Upper lobe of left lung (tissue), 6 donors: ENCODE measurements at regions not wholly inside any gene's neighbourhood (a gene's known extent, or its start where the extent isn't known, plus 50 kb on each side); places are given as distances from the start of the nearest gene placed in this dataset.

Source experiments
- ATAC-seq, 2 donors: fragments of 200-7000 bp; cut with Tn5 transposase; one replicate each; pipeline ENCODE4 v1.9.1; 2022; ENCODE audit warnings: mild to moderate bottlenecking in 2 of 2, moderate library complexity in 2 of 2; ENCODE audit not compliant: low FRiP score in 2 of 2
- DNase-seq, 2 donors: peaks; one replicate each; pipeline ENCODE4 v3.0.0-alpha.2; 2019 to 2020
- H3K27ac ChIP-seq, 4 donors: fragments of 200-600 bp; sonication (generic); one replicate each; pipeline ENCODE4 v1.5.1; 2016 to 2019
- H3K27me3 ChIP-seq, 4 donors: fragments of 200-600 bp; sonication (generic); one replicate each; pipeline ENCODE4 v1.5.1; 2017 to 2019
- H3K36me3 ChIP-seq, 4 donors: fragments of 200-600 bp; sonication (generic); one replicate each; pipeline ENCODE4 v1.5.1; 2016 to 2019
- H3K4me1 ChIP-seq, 4 donors: fragments of 200-600 bp; sonication (generic); one replicate each; pipeline ENCODE4 v1.5.1; 2018 to 2019
- H3K4me3 ChIP-seq, 4 donors: fragments of 200-600 bp; sonication (generic); one replicate each; pipeline ENCODE4 v1.5.1; 2017 to 2019; ENCODE audit warnings: mild to moderate bottlenecking in 2 of 4, moderate library complexity in 1 of 4
- H3K9me3 ChIP-seq, 4 donors: fragments of 200-600 bp; sonication (generic); one replicate each; pipeline ENCODE4 v1.5.1; 2018 to 2019
- CTCF ChIP-seq, 6 experiments: fragments of 450-650 bp in 4 of 6; fragments of 200-600 bp in 2 of 6; sonication (generic) in 2 of 6; IDR thresholded peaks; one replicate each; pipeline ENCODE4 v1.5.1; 2016 to 2019; ENCODE audit warnings: antibody characterized with exemption in 6 of 6
- EP300 ChIP-seq, 4 donors: sonication (generic); formaldehyde crosslinking; IDR thresholded peaks; one replicate each; pipeline ENCODE4 v1.5.1; 2017; ENCODE audit warnings: antibody characterized with exemption in 4 of 4, control low read depth in 2 of 4
- POLR2A ChIP-seq, 4 donors: fragments of 450-650 bp; IDR thresholded peaks; one replicate each; pipeline ENCODE4 v1.5.1; 2016 to 2017; ENCODE audit warnings: antibody characterized with exemption in 4 of 4, mild to moderate bottlenecking in 2 of 4
- POLR2AphosphoS5 ChIP-seq, 2 donors: sonication (generic); formaldehyde crosslinking; IDR thresholded peaks; one replicate each; pipeline ENCODE4 v1.5.1; 2017; ENCODE audit warnings: antibody characterized with exemption in 2 of 2
- WGBS, 2 donors: methylation state at CpG; one replicate each; pipeline ENCODE4 v1.1.5; 2017 to 2018; 5-methylcytosine and 5-hydroxymethylcytosine counted together
- donor health status: DM: no; HTN: no; CAD: no; lungs with moderate emphysema.
- donor health status: DM: no; HTN: yes; CAD: no; lungs with severe emphysema.

GRCh38 chr11:15526859-15527450 lies 412.2 kb downstream of the INSC start:
- Histone ChIP-seq H3K9me3 (peaks cover 5 to 20% (median 12%) of the 10 kb centered on the region in 4 donors), H3K27ac (no peak overlapping the region), H3K4me3 (no peak overlapping the region), H3K27me3 (no peaks in the 10 kb centered on the region), H3K36me3 (no peaks in the 10 kb centered on the region), H3K4me1 (no peaks in the 10 kb centered on the region)
- TF ChIP-seq CTCF (IDR thresholded peaks at IDR 0.05), result no peak
- TF ChIP-seq POLR2A (IDR thresholded peaks at IDR 0.05), result no peak
- TF ChIP-seq POLR2AphosphoS5 (IDR thresholded peaks at IDR 0.05), result no peak
- TF ChIP-seq EP300 (IDR thresholded peaks at IDR 0.05), result no peak
- DNase-seq (no peak), ATAC-seq (no peak)
- WGBS, 2 donors, result 64 to 66% methylated on average over 2 of the region's 2 CpGs

- DNase-seq, result no peak
- H3K4me1 ChIP-seq, result no peaks in the 10 kb centered on the region
- no peaks in the 10 kb centered on the region for H3K36me3 ChIP-seq
- peaks cover 0 to 5% (median 3%) of the 10 kb centered on the region in 4 donors for H3K9me3 ChIP-seq
- no peak for ATAC-seq
- H3K27me3 ChIP-seq, result no peaks in the 10 kb centered on the region
- H3K4me3 ChIP-seq, result no peak overlapping the region
- TF ChIP-seq EP300 (IDR thresholded peaks at IDR 0.05) (no peak), POLR2AphosphoS5 (IDR thresholded peaks at IDR 0.05) (no peak), CTCF (IDR thresholded peaks at IDR 0.05) (no peak), POLR2A (IDR thresholded peaks at IDR 0.05) (no peak)
- no peak overlapping the region for H3K27ac ChIP-seq
- 83% methylated on average over 4 of the region's 4 CpGs for WGBS, 2 donors
Observed at GRCh38 chr11:15532432-15532831, 417.7 kb downstream of the INSC start.

- H3K36me3 ChIP-seq, result no peaks in the 10 kb centered on the region
- TF ChIP-seq EP300 (IDR thresholded peaks at IDR 0.05) (no peak), POLR2A (IDR thresholded peaks at IDR 0.05) (no peak), POLR2AphosphoS5 (IDR thresholded peaks at IDR 0.05) (no peak), CTCF (IDR thresholded peaks at IDR 0.05) (no peak)
- H3K27me3 ChIP-seq, result no peaks in the 10 kb centered on the region
- no peaks in the 10 kb centered on the region for H3K9me3 ChIP-seq
- no peaks in the 10 kb centered on the region for H3K4me1 ChIP-seq
- ATAC-seq, result no peak
- DNase-seq, result no peak
- H3K27ac ChIP-seq, result no peak overlapping the region
- no peak overlapping the region for H3K4me3 ChIP-seq
- WGBS, 2 donors, result 76 to 85% methylated on average over 2 of the region's 2 CpGs
Observed at GRCh38 chr11:15534266-15534665, 419.5 kb downstream of the INSC start.

- Histone ChIP-seq H3K4me3 (no peak overlapping the region), H3K9me3 (no peaks in the 10 kb centered on the region), H3K36me3 (no peaks in the 10 kb centered on the region), H3K27me3 (no peaks in the 10 kb centered on the region), H3K27ac (no peak overlapping the region), H3K4me1 (no peaks in the 10 kb centered on the region)
- WGBS, 2 donors, result 81 to 83% methylated on average over 7 of the region's 7 CpGs
- no peak for DNase-seq
- no peak for ATAC-seq
- no peak for TF ChIP-seq CTCF (IDR thresholded peaks at IDR 0.05)
- no peak for TF ChIP-seq POLR2A (IDR thresholded peaks at IDR 0.05)
- TF ChIP-seq POLR2AphosphoS5 (IDR thresholded peaks at IDR 0.05), result no peak
- TF ChIP-seq EP300 (IDR thresholded peaks at IDR 0.05), result no peak
Observed at GRCh38 chr11:15535414-15535813, 420.7 kb downstream of the INSC start.

GRCh38 chr11:15536438-15536837 lies 421.7 kb downstream of the INSC start:
- DNase-seq (no peak), ATAC-seq (no peak)
- Histone ChIP-seq H3K27ac (no peak overlapping the region), H3K9me3 (no peaks in the 10 kb centered on the region), H3K27me3 (no peaks in the 10 kb centered on the region), H3K4me1 (no peaks in the 10 kb centered on the region), H3K36me3 (no peaks in the 10 kb centered on the region), H3K4me3 (no peak overlapping the region)
- 69 to 90% methylated on average over 2 of the region's 2 CpGs for WGBS, 2 donors
- TF ChIP-seq CTCF (IDR thresholded peaks at IDR 0.05) (no peak), POLR2A (IDR thresholded peaks at IDR 0.05) (no peak)
